Endothelial cell of umbilical vein (primary cell): ENCODE measurements at regions not wholly inside any gene's neighbourhood (a gene's known extent, or its start where the extent isn't known, plus 50 kb on each side); places are given as distances from the start of the nearest gene placed in this dataset.
A peak's percentile ranks its signal among the peaks of the same experiment; 100 is the strongest.
"Not testable (repeated sequence)": the region's sequence is repeated elsewhere in the genome, so short reads cannot be mapped to it uniquely, and the experiment has no call there.

ENCODE experiments used
- BruUV-seq: library from RNA; stranded (reverse); fragments of 400-500 nt; replicated peaks from 2 replicates; lab custom pipeline; 2021; lab: Mats Ljungman, UMichigan
- CTCF ChIA-PET: fragments of 300-600, 350-600 bp; sonication (Branson Sonifier 250); formaldehyde crosslinking; loops from one replicate; lab custom pipeline; 2021; ENCODE audit warnings: antibody characterized with exemption, inconsistent platforms; lab: Charles Lee
- POLR2A ChIA-PET: fragments of 300-600, 350-600 bp; sonication (Branson Sonifier 250); formaldehyde crosslinking; loops from one replicate; lab custom pipeline; 2021; ENCODE audit warnings: antibody characterized with exemption, inconsistent platforms; lab: Charles Lee
- DNase-seq: peaks from one replicate; pipeline ENCODE4 v3.0.0-alpha.2; 2011; ENCODE audit warnings: low read depth, low spot score
- FAIRE-seq: peaks from 2 replicates; lab custom pipeline; 2011; peaks lifted over from hg19 to GRCh38; lab: Jason Lieb, UNC
- H2AFZ ChIP-seq: 2 replicates; pipeline ENCODE4 v1.6.0; 2012; ENCODE audit warnings: low read depth, low read length, control low read depth, inconsistent platforms
- H3K27ac ChIP-seq: 2 replicates; pipeline ENCODE4 v1.5.1; 2011; ENCODE audit warnings: low read depth, mild to moderate bottlenecking, control low read depth, low read length, moderate library complexity; ENCODE audit not compliant: insufficient read depth
- H3K27me3 ChIP-seq, 2 experiments: 2 replicates each; pipeline versions ENCODE4 v1.6.0 to v1.6.1; 2011; ENCODE audit warnings: low read length in 2 of 2, mixed read lengths in 1 of 2; ENCODE audit not compliant: control insufficient read depth in 2 of 2, insufficient read depth in 2 of 2
- H3K36me3 ChIP-seq, 2 experiments: 2 replicates in 1 of 2; 3 replicates in 1 of 2; pipeline ENCODE4 v1.5.1; 2011; ENCODE audit warnings: low read length in 2 of 2, mild to moderate bottlenecking in 1 of 2, moderate library complexity in 1 of 2; ENCODE audit not compliant: control insufficient read depth in 2 of 2, insufficient read depth in 2 of 2; ENCODE audit errors: extremely low read depth in 1 of 2
- H3K4me1 ChIP-seq: 3 replicates; pipeline ENCODE4 v1.5.1; 2011; ENCODE audit warnings: mild to moderate bottlenecking, low read length; ENCODE audit not compliant: control insufficient read depth, insufficient read depth; ENCODE audit errors: extremely low read depth
- H3K4me2 ChIP-seq: 2 replicates; pipeline ENCODE4 v1.6.1; 2011; ENCODE audit warnings: low read length, control low read depth, mixed read lengths; ENCODE audit not compliant: insufficient read depth
- H3K4me3 ChIP-seq, 3 experiments: fragments of 200-600 bp in 1 of 3; sonication (generic), shearing (Covaris generic) in 1 of 3; replicated peaks in 1 of 3; 2 replicates each; pipeline ENCODE4 v1.5.1; 2011 to 2016; ENCODE audit warnings: control low read depth in 3 of 3, low read length in 3 of 3, mild to moderate bottlenecking in 2 of 3, inconsistent platforms in 1 of 3, low read depth in 1 of 3, moderate library complexity in 1 of 3; ENCODE audit not compliant: insufficient read depth in 1 of 3
- H3K79me2 ChIP-seq: 2 replicates; pipeline ENCODE4 v1.6.0; 2012; ENCODE audit warnings: low read length, inconsistent platforms; ENCODE audit not compliant: control insufficient read depth, insufficient read depth
- H3K9ac ChIP-seq: replicated peaks from 2 replicates; pipeline ENCODE3; 2011; ENCODE audit warnings: low read length, control low read depth; ENCODE audit not compliant: insufficient read depth; ENCODE audit errors: extremely low read depth
- H3K9me1 ChIP-seq: replicated peaks from 3 replicates; pipeline ENCODE4 v1.6.0; 2011; ENCODE audit warnings: mild to moderate bottlenecking, low read length; ENCODE audit not compliant: control insufficient read depth, insufficient read depth; ENCODE audit errors: extremely low read depth
- H3K9me3 ChIP-seq: replicated peaks from 2 replicates; pipeline ENCODE4 v1.5.1; 2012; ENCODE audit warnings: low read length, inconsistent platforms; ENCODE audit not compliant: control insufficient read depth, insufficient read depth
- H4K20me1 ChIP-seq: replicated peaks from 2 replicates; pipeline ENCODE3; 2011; ENCODE audit warnings: mild to moderate bottlenecking, low read length; ENCODE audit not compliant: control insufficient read depth, insufficient read depth; ENCODE audit errors: extremely low read depth
- EZH2 ChIP-seq: IDR thresholded peaks from 2 replicates; pipeline ENCODE4 v1.6.1; 2012; ENCODE audit warnings: borderline replicate concordance, low read depth, mild to moderate bottlenecking, moderate library complexity, low read length, inconsistent platforms; ENCODE audit not compliant: severe bottlenecking
- FOS ChIP-seq: IDR thresholded peaks from 2 replicates; pipeline ENCODE4 v1.6.1; 2011; ENCODE audit warnings: mild to moderate bottlenecking, low read length, moderate library complexity, borderline replicate concordance; ENCODE audit not compliant: insufficient read depth
- GATA2 ChIP-seq: IDR thresholded peaks from 2 replicates; pipeline ENCODE4 v1.7.0; 2011; ENCODE audit warnings: low read depth, mild to moderate bottlenecking, moderate library complexity, mixed read lengths, low read length; ENCODE audit not compliant: insufficient read length, insufficient read depth
- JUN ChIP-seq: IDR thresholded peaks from 2 replicates; pipeline ENCODE4 v1.6.1; 2011; ENCODE audit warnings: borderline replicate concordance, low read depth; ENCODE audit not compliant: insufficient read length, insufficient read depth
- MYC ChIP-seq: IDR thresholded peaks from one replicate; pipeline ENCODE4 v1.6.1; 2011; ENCODE audit warnings: mild to moderate bottlenecking, low read depth, low read length
- POLR2A ChIP-seq: IDR thresholded peaks from 2 replicates; pipeline ENCODE4 v1.6.1; 2012; ENCODE audit warnings: low read depth, mild to moderate bottlenecking, control low read depth, low read length
- POLR2AphosphoS5 ChIP-seq: IDR thresholded peaks from 2 replicates; pipeline ENCODE4 v1.6.1; 2012; ENCODE audit warnings: low read depth, mild to moderate bottlenecking, control low read depth, low read length, moderate library complexity; ENCODE audit not compliant: insufficient read depth
- dilution Hi-C: fragments of 300-500 bp; cut with MboI; formaldehyde crosslinking; loops from one replicate; pipeline ENCODE4 v1.15.0; 2019; ENCODE audit warnings: low sequenced_read_pairs; ENCODE audit not compliant: extremely low pct_ligation_motif_present
- intact Hi-C: fragments of 100-400 bp; cut with micrococcal nuclease; formaldehyde crosslinking; loops from one replicate; pipeline ENCODE4 v1.10.0; 2022
- TF ChIP-seq, protein P1 (sequence below): IDR thresholded peaks from 2 replicates; pipeline ENCODE4 v1.6.1; 2011; ENCODE audit not compliant: insufficient read depth, insufficient read length
- TF ChIP-seq, protein P2 (sequence below), 2 donors: IDR thresholded peaks; 1 replicate in 1 of 2; 2 replicates in 1 of 2; pipeline ENCODE4 v1.5.1; 2011; ENCODE audit warnings: low read length in 2 of 2, mild to moderate bottlenecking in 2 of 2, moderate library complexity in 2 of 2, control low read depth in 1 of 2, inconsistent platforms in 1 of 2, low read depth in 1 of 2; ENCODE audit not compliant: insufficient read depth in 1 of 2; ENCODE audit errors: extremely low read depth in 1 of 2

- dilution Hi-C loops, result no loop called here
- no peak overlapping the region for H3K4me2 ChIP-seq
- H3K27ac ChIP-seq, result no peak overlapping the region
- H3K9ac ChIP-seq, result no peak overlapping the region
- no peaks in the 10 kb centered on the region for H3K9me3 ChIP-seq
- H2AFZ ChIP-seq, result peak overlapping the region; percentile 13
- H3K9me1 ChIP-seq, result no peaks in the 10 kb centered on the region
- no TSS peak for BruUV-seq
- no peaks in the 10 kb centered on the region for H3K36me3 ChIP-seq
- ChIA-PET POLR2A (no interaction called here), CTCF (interaction anchor here (1.1 to 2.5 kb wide), 2 partner anchors 13 to 91 kb away, joined by 4 to 10 read pairs; no protein-coding TSS in a partner anchor)
- no peaks in the 10 kb centered on the region for H3K4me1 ChIP-seq
- H3K79me2 ChIP-seq, result no peaks in the 10 kb centered on the region
- intact Hi-C loops, result no loop called here
- DNase-seq (no peak), FAIRE-seq (no peak)
- H3K4me3 ChIP-seq, result no peak overlapping the region
- TF ChIP-seq GATA2, result no peak
- TF ChIP-seq, protein P1, sequence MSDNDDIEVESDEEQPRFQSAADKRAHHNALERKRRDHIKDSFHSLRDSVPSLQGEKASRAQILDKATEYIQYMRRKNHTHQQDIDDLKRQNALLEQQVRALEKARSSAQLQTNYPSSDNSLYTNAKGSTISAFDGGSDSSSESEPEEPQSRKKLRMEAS, result no peak
- TF ChIP-seq, protein P2, sequence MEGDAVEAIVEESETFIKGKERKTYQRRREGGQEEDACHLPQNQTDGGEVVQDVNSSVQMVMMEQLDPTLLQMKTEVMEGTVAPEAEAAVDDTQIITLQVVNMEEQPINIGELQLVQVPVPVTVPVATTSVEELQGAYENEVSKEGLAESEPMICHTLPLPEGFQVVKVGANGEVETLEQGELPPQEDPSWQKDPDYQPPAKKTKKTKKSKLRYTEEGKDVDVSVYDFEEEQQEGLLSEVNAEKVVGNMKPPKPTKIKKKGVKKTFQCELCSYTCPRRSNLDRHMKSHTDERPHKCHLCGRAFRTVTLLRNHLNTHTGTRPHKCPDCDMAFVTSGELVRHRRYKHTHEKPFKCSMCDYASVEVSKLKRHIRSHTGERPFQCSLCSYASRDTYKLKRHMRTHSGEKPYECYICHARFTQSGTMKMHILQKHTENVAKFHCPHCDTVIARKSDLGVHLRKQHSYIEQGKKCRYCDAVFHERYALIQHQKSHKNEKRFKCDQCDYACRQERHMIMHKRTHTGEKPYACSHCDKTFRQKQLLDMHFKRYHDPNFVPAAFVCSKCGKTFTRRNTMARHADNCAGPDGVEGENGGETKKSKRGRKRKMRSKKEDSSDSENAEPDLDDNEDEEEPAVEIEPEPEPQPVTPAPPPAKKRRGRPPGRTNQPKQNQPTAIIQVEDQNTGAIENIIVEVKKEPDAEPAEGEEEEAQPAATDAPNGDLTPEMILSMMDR (IDR thresholded peaks at IDR 0.05; ENCODE audit: extremely low read depth in 1 of 2, insufficient read depth in 1 of 2, low read depth in 1 of 2, low read length in 2 of 2), result no peak
- TF ChIP-seq FOS, result no peak
- no peak for TF ChIP-seq JUN
- TF ChIP-seq EZH2, result no peak
- TF ChIP-seq MYC, result no peak
- no peak for TF ChIP-seq POLR2AphosphoS5
- no peak for TF ChIP-seq POLR2A
- H3K27me3 ChIP-seq, result no peaks in the 10 kb centered on the region
- no peaks in the 10 kb centered on the region for H4K20me1 ChIP-seq
Observed at GRCh38 chr12:20006871-20007730, 361.2 kb upstream of the PDE3A start.

- H3K4me1 ChIP-seq, H3K36me3 ChIP-seq, FAIRE-seq, intact Hi-C loops, H4K20me1 ChIP-seq, POLR2A ChIA-PET, H3K9me3 ChIP-seq, H3K27ac ChIP-seq, dilution Hi-C loops, H3K9me1 ChIP-seq, H3K4me2 ChIP-seq, H3K79me2 ChIP-seq, BruUV-seq, H3K27me3 ChIP-seq, H3K9ac ChIP-seq, DNase-seq, H3K4me3 ChIP-seq, H2AFZ ChIP-seq: not testable (repeated sequence)
- CTCF ChIA-PET, result interaction anchor here (1.7 kb wide), 1 partner anchor 94 kb away, joined by 3 read pairs; no protein-coding TSS in a partner anchor
Observed at GRCh38 chr12:20009965-20010364, 358.4 kb upstream of the PDE3A start.
